ENCODE measurements at regions not wholly inside any gene's neighbourhood (a gene's known extent, or its start where the extent isn't known, plus 50 kb on each side); places are given as distances from the start of the nearest gene placed in this dataset.

GRCh38 chr3:181418233-181418632 lies 293.5 kb upstream of the SOX2 start:
- no peak for TF ChIP-seq POLR2AphosphoS5 (IDR thresholded peaks at IDR 0.05; ENCODE audit: low read depth)
- TF ChIP-seq REST (IDR thresholded peaks at IDR 0.05; ENCODE audit: unreplicated experiment) = no peak
- TF ChIP-seq CTCF (conservative IDR thresholded peaks at IDR 0.05; ENCODE audit: low read depth in 2 of 2) = no peak
- TF ChIP-seq EZH2 (IDR thresholded peaks at IDR 0.05; ENCODE audit: low read depth, unreplicated experiment) = no peak
- TF ChIP-seq NANOG (IDR thresholded peaks at IDR 0.05; ENCODE audit: borderline replicate concordance) = no peak
- no peak for TF ChIP-seq EZH2phosphoT487 (IDR thresholded peaks at IDR 0.05; ENCODE audit: unreplicated experiment)
- TF ChIP-seq ZNF331 (CRISPR knock-in tag; IDR thresholded peaks at IDR 0.05; ENCODE audit: low read depth) = no peak
- no peak for TF ChIP-seq CREB1 (CRISPR knock-in tag; IDR thresholded peaks at IDR 0.05; ENCODE audit: low read depth)

Measured in GM23338 (cell line).